ENCODE measurements at regions not wholly inside any gene's neighbourhood (a gene's known extent, or its start where the extent isn't known, plus 50 kb on each side); places are given as distances from the start of the nearest gene placed in this dataset.
"Not testable (repeated sequence)": the region's sequence is repeated elsewhere in the genome, so short reads cannot be mapped to it uniquely, and the experiment has no call there.

DNA sequence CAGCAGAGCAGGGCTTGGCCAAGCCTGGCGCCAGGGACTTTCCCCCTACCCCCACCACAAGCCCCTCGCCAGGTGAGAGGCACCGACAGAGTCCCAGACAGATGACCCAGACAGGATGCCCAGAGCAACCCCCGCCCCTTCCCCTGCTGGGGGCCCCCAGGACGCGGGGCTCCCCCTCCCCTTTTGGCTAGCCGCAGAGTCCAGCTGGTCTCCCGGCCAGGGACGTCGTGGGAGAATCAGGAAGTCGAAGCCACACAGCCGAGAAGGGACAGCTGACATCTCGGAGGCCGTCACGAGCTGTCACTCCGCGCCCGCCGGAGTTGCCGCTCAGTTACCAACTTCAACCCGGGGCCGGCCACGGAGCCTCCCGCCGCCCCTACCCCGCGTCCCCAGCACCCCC is 84.6 kb upstream of the FRG2C start:
- TF ChIP-seq CTCF (IDR thresholded peaks at IDR 0.05); EZH2 (IDR thresholded peaks at IDR 0.05; ENCODE audit: borderline replicate concordance, insufficient read depth, low read depth, low read length, poor library complexity, severe bottlenecking): not testable (repeated sequence)
